NCI-H2171 (cell line): ENCODE measurements at regions not wholly inside any gene's neighbourhood (a gene's known extent, or its start where the extent isn't known, plus 50 kb on each side); places are given as distances from the start of the nearest gene placed in this dataset.
"Not testable (repeated sequence)": the region's sequence is repeated elsewhere in the genome, so short reads cannot be mapped to it uniquely, and the experiment has no call there.

Source experiments
- DNase-seq: peaks from one replicate; lab custom pipeline; 2025; lab: John Stamatoyannopoulos, UW

DNA sequence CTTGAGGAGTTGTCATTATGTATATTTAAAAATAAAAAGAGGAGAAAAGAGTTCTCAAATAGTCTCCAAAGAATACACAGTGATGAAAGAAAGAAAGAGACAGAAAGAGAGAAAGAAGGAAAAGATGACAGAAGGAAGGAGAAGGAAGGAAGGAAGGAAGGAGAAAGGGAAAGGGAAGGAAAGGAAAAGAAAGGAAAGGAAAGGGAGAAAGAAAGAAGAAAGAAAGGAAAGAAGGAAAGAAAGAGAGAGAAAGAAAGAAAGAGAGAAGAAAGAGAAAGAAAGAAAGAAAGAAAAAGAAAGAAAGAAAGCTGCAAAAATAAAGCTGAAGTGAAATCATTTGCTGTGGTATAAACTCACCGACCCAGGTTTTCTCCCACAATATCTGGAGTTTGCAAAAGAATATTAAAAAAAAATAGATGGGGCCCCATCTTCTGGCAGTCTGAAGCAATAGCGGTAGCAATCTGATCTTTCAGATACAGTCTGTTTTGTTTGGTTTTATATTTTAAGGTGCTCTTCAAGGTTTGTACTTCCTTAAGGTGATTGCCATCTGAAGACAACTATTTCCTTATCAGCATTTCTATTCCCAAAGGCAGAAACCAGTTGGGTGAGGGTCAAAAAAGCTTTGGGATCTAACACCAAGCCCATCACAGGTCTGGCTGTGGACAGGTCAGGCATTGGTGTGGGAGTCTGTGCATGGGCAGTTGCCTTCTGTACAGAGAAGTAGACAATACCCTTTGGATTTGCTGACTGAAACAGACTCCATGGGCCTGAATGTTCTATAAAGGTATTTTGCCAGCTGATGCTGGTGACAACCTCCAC lies 160.4 kb downstream of the CPEB2 start:
- no peak for DNase-seq

DNA sequence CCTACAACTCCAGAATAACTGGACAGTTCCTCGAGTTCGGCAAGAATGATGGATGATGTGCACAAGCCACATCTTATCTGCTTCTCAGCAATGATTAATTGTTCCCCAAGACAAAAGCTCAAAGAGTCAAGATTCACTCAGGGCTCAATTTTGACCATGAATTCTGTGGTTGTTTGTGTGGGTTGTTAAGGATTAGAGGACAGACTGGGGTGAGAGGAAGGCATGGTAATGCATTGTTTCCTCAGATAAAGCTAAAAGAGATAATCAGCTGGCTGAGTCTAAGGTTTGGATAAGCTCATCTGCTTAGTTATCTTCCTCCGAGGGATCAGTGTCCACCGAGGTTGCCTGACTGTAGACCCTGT lies 161.0 kb downstream of the CPEB2 start:
- no peak for DNase-seq

DNA sequence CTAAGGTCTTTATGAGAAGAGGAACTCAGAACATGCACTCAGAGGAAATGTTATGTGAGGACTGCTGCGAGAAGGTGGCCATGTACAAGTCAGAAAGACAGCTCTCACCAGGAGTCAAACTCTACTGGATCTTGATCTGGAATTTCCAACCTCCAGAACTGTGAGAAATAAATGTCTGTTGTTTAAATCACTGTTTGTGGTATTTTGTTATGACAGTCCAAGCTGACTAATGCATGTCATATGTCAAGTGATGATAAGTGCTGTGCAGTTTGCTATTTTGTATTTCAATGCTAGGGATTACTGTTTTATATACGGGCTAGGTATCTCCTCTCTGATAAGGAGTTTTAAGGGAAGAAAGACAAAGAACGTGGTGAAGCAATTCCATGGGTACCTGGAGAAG lies 162.3 kb downstream of the CPEB2 start:
- no peak for DNase-seq

GRCh38 chr4:15167743-15168142 lies 165.5 kb downstream of the CPEB2 start:
- DNase-seq = no peak

DNA sequence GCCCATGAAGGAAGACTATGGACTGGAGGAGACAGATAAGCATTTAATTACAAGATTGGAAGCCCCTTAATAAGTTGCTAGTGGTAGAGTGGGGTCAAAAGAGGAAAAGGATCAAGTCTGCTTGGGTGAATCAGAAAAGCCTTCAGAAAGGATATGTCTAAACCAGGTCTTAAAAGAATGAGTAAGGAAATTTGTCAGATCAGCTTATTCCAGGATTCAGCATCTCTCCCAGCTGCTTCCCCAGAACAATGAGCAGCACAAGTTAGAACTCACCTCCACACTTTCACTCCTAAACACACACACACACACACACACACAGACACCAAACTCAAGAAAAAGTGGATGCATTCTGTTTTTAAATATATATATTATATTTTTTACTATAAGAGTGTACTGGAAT lies 166.5 kb downstream of the CPEB2 start:
- DNase-seq = no peak

GRCh38 chr4:15171725-15172124 lies 169.4 kb downstream of the CPEB2 start:
- no peak for DNase-seq

GRCh38 chr4:15173251-15173650 lies 171.0 kb downstream of the CPEB2 start:
- DNase-seq = no peak

- DNase-seq = not testable (repeated sequence)
Observed at GRCh38 chr4:15174168-15174567, 171.9 kb downstream of the CPEB2 start.

GRCh38 chr4:15179842-15180241 lies 177.6 kb downstream of the CPEB2 start:
- DNase-seq = not testable (repeated sequence)

DNA sequence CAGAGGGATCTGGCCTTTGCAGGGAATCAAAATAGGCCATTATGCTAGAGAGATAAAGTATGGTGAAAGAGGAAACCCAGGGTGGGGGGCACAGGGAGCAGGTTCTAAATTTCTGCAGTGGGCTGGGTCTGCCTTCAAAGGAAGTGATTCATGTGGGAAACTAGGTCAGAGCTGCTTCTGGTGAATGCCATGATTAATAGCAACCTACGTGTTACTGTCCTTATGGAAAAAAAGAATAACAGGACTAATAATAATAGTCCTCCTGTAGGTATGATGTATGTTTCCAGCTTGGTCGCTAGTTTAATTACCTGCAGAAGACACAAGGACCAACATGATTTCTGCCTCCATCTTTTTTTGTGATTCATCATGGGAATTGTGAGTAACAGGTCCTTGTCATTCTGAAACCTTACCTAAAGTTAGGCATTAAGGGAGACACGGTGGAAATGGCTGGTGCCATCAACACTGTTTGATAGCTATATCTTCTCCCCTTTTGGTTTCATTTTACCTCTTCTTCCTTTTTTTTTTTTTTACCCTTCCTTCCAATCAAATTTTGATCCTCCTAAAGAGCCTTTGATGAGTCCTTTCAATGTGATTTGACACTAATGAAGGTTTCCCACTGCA lies 180.4 kb downstream of the CPEB2 start:
- no peak for DNase-seq

DNA sequence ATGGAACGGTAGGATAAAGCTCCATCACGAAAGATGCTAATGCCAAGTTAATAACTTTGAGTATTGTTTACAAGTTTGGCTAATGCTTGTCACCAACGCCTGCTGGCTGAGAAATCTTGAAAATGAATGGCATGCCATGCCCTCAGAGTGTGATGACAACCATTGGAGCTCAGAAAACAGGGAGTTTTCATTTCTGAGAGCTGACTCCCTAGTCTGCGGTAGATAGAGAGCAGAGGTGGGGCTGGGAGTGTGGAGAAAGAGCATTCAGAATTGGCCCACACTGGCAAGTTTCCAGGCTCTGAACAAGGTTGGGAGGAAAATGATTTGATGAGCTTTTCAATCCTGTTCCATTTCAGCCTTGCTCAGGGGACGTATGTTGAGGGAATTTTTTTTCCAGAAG lies 183.9 kb downstream of the CPEB2 start:
- DNase-seq = no peak

- no peak for DNase-seq
Observed at GRCh38 chr4:15186806-15187205, 184.5 kb downstream of the CPEB2 start.

DNA sequence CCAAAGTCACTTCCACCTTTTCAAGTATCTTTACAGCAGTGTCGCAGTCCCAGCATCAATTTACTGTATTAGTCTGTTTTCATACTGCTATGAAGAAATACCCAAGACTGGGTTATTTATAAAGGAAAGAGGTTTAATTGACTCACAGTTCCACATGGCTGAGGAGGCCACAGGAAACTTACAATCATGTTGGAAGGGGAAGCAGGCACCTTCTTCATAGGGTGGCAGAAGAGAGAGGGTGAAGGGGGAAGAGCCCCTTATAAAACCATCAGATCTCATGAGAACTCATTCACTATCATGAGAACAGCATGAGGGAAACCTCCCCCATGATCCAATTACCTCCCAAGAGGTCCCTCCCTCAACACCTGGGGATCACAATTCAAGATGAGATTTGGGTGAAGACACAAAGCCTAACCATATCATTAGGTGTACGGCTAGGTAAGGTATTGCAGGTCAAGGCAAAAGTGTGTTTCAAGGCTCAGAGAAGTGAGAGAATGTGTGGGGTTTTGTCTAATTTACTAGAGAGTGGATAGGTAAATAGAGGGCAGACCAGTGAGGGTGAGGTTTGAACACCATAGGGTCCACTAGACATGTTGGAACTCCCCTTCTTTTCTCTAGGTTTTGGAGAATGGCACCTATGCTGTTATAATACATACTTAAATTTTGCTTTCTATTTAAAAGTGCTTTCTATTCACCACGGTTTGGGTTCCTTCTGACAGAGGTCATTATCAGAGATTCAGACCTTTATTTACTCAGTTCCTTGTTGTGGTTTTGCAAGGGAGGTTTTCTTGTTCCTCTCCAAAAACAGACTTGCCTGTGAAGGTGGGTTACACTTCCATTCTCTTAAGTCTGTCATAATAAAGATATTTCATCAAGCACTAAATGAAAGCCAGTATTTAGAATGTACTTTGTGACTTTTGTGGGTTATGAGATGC lies 186.6 kb downstream of the CPEB2 start:
- DNase-seq = no peak

GRCh38 chr4:15194520-15194919 lies 192.2 kb downstream of the CPEB2 start:
- no peak for DNase-seq

DNA sequence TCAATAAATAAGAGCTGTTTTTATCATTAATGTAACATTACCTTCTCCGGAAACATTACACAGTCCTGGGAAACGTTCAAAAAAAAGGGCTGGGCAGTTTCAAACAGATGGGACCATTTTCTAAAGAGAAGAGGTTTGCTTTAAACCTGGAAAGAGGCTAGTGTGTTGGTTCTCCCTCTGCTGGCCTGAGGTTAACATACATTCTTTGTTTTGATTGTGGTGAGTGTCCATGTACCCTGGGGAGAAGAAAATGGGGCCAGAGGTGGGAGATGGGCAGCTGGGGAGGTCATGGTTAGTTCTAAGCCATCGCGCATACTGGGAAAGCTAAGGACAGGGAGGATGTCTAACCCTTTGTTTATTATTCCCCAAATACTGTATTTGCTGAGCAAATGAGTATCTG lies 194.7 kb downstream of the CPEB2 start:
- no peak for DNase-seq

GRCh38 chr4:15198070-15198727 lies 195.9 kb downstream of the CPEB2 start:
- no peak for DNase-seq

DNA sequence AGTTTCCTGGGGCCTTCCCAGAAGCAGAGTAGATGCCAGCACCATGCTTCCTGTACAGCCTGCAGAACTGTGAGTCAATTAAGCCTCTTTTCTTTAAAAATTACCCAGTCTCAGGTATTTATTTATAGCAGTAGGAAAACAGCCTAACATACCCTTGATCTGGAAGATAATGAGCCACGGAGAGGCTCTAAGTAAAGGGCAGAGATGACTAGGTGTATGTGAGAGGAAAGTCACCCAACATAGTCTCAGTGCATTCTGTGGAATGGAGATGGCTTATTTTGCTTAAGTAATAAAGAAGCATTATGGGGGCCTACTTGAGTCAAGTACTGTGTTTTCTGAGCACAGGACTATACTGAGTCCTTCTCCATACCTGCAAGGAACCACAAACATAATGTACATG lies 199.5 kb downstream of the CPEB2 start:
- DNase-seq = no peak

GRCh38 chr4:15202481-15202880 lies 200.2 kb downstream of the CPEB2 start:
- DNase-seq = no peak

DNA sequence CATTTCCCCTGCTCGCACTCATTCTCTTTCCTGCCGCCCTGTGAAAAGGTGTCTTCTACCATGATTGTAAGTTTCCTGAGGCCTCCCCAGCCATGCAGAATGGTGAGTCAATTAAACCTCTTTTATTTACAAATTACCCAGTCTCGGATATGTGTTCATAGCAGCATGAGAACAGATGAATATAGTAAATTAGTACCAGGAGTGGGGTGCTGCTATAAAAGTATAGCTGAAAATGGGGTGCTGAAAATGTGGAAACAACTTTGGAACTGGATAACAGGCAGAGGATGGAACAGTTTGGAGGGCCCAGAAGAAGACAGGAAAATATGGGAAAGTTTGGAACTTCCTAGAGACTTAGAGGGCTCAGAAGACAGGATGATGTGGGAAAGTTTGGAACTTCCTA lies 204.2 kb downstream of the CPEB2 start:
- not testable (repeated sequence) for DNase-seq

- DNase-seq = no peak
Observed at GRCh38 chr4:15213302-15213970, 211.2 kb downstream of the CPEB2 start.

GRCh38 chr4:15215109-15215508 lies 212.7 kb upstream of the C1QTNF7 start:
- DNase-seq = no peak

- no peak for DNase-seq
Observed at GRCh38 chr4:15226203-15226602, 201.6 kb upstream of the C1QTNF7 start.
